ENCODE measurements at regions not wholly inside any gene's neighbourhood (a gene's known extent, or its start where the extent isn't known, plus 50 kb on each side); places are given as distances from the start of the nearest gene placed in this dataset.

DNA sequence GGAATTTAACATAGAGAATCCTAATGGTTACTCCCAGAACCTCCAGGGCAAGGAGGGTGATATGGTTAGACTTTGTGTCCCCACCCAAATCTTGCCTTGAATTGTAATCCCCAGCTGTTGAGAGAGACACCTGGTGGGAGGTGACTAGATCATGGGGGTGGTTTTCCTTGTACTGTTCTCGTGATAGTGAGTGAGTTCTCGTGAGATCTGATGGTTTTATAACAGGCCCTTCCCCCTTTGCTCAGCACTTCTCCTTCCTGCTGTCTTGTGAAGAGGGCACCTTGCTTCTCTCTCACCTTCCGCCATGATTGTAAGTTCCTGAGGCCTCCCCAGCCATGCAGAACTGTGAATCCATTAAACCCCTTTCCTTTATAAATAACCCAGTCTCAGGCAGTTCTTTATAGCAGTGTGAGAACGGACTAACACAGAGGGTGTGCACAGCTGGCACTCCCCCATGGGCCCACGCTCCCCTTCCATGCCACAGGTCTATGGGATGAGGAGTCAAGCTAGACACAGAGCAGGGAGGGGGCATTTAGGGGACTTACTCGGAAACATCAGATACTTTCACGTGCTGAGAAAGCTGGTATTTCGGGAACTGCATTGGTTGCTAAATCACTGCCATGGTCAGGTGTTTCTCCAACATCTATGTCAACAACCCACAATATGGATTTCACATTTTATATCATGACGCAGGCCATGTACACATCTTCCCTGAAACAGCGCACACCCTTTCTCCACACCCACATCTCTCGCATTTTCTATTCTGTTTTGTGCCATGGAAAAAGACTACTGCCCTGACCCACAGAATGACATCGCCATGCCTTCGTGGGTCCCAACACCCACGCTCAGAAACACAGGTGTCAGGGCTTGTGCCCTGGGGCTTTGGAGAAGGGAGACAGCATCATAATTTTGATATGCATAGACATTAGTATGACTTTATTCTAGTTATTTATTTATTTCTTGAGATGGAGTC lies 199.1 kb upstream of the GSE1 start:
- TF ChIP-seq TAF1 (IDR thresholded peaks at IDR 0.05; ENCODE audit: borderline replicate concordance, insufficient read depth, low read length) (no peak), FOXP2 (optimal IDR thresholded peaks at IDR 0.05; ENCODE audit: borderline replicate concordance, extremely low read depth, extremely low read length, insufficient read depth) (no peak), SIN3A (IDR thresholded peaks at IDR 0.05; ENCODE audit: borderline replicate concordance, insufficient read depth, low read length) (no peak), REST (IDR thresholded peaks at IDR 0.05; ENCODE audit: insufficient read depth in 1 of 2, low read depth in 2 of 2, low read length in 2 of 2) (no peak)

- TF ChIP-seq SIN3A (IDR thresholded peaks at IDR 0.05; ENCODE audit: borderline replicate concordance, insufficient read depth, low read length) (no peak), FOXP2 (optimal IDR thresholded peaks at IDR 0.05; ENCODE audit: borderline replicate concordance, extremely low read depth, extremely low read length, insufficient read depth) (no peak), POLR2AphosphoS5 (IDR thresholded peaks at IDR 0.05; ENCODE audit: low read depth, low read length) (no peak), REST (IDR thresholded peaks at IDR 0.05; ENCODE audit: insufficient read depth in 1 of 2, low read depth in 2 of 2, low read length in 2 of 2) (no peak), TAF1 (IDR thresholded peaks at IDR 0.05; ENCODE audit: borderline replicate concordance, insufficient read depth, low read length) (no peak)
Measured at GRCh38 chr16:85415196-85416090, 197.7 kb upstream of the GSE1 start.

GRCh38 chr16:85416228-85417109 lies 196.7 kb upstream of the GSE1 start:
- TF ChIP-seq TAF1 (IDR thresholded peaks at IDR 0.05; ENCODE audit: borderline replicate concordance, insufficient read depth, low read length), result no peak
- peak; percentile 18 for TF ChIP-seq FOXP2 (optimal IDR thresholded peaks at IDR 0.05; ENCODE audit: borderline replicate concordance, extremely low read depth, extremely low read length, insufficient read depth)
- TF ChIP-seq POLR2AphosphoS5 (IDR thresholded peaks at IDR 0.05; ENCODE audit: low read depth, low read length), result no peak
- no peak for TF ChIP-seq REST (IDR thresholded peaks at IDR 0.05; ENCODE audit: insufficient read depth in 1 of 2, low read depth in 2 of 2, low read length in 2 of 2)
- TF ChIP-seq SIN3A (IDR thresholded peaks at IDR 0.05; ENCODE audit: borderline replicate concordance, insufficient read depth, low read length), result no peak

- TF ChIP-seq REST (IDR thresholded peaks at IDR 0.05; ENCODE audit: insufficient read depth in 1 of 2, low read depth in 2 of 2, low read length in 2 of 2) (no peak), SIN3A (IDR thresholded peaks at IDR 0.05; ENCODE audit: borderline replicate concordance, insufficient read depth, low read length) (no peak), FOXP2 (optimal IDR thresholded peaks at IDR 0.05; ENCODE audit: borderline replicate concordance, extremely low read depth, extremely low read length, insufficient read depth) (no peak), POLR2AphosphoS5 (IDR thresholded peaks at IDR 0.05; ENCODE audit: low read depth, low read length) (no peak), TAF1 (IDR thresholded peaks at IDR 0.05; ENCODE audit: borderline replicate concordance, insufficient read depth, low read length) (no peak)
Measured at GRCh38 chr16:85417156-85417860, 195.8 kb upstream of the GSE1 start.
